ENCODE measurements at regions not wholly inside any gene's neighbourhood (a gene's known extent, or its start where the extent isn't known, plus 50 kb on each side); places are given as distances from the start of the nearest gene placed in this dataset.

GRCh38 chr4:20046931-20047677 lies 204.6 kb upstream of the SLIT2 start:
- Mint-ChIP-seq H3K36me3 (ENCODE audit: low read depth) (no peaks in the 10 kb centered on the region), H3K4me1 (no peaks in the 10 kb centered on the region), H3K27me3 (no peaks in the 10 kb centered on the region), H3K9me3 (peaks cover 19% of the 10 kb centered on the region), H3K4me3 (no peak overlapping the region), H3K27ac (no peak overlapping the region)
- ATAC-seq (no peak), DNase-seq (no peak)

DNA sequence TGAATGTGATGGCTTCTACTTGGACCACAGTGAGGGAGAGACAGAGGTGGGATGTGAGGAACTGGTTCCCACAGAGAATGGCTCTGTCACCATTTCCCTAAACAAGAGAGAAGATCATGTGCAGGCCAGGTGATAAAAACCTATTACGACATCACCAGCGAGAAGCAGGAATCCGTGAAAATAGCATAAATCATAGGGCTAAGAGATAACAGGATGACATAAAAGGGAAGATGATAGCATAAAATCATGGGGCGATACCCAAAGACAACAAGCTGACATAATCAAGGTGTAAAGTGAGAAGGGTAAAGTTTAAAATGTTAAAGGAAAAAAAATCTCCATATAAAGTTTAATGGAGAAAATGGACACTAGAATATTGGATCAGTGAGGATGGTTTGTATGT lies 205.5 kb upstream of the SLIT2 start:
- no peaks in the 10 kb centered on the region for H3K4me1 Mint-ChIP-seq
- H3K27ac Mint-ChIP-seq: no peak overlapping the region
- H3K4me3 Mint-ChIP-seq: no peak overlapping the region
- ATAC-seq (no peak), DNase-seq (no peak)
- peaks cover 19% of the 10 kb centered on the region for H3K9me3 Mint-ChIP-seq
- H3K36me3 Mint-ChIP-seq (ENCODE audit: low read depth): no peaks in the 10 kb centered on the region
- H3K27me3 Mint-ChIP-seq: no peaks in the 10 kb centered on the region

GRCh38 chr4:20044966-20045365 lies 206.7 kb upstream of the SLIT2 start:
- Mint-ChIP-seq H3K4me1 (no peaks in the 10 kb centered on the region), H3K9me3 (peaks cover 19% of the 10 kb centered on the region), H3K4me3 (no peak overlapping the region), H3K27me3 (no peaks in the 10 kb centered on the region), H3K27ac (no peak overlapping the region), H3K36me3 (ENCODE audit: low read depth) (no peaks in the 10 kb centered on the region)
- ATAC-seq (no peak), DNase-seq (no peak)

DNA sequence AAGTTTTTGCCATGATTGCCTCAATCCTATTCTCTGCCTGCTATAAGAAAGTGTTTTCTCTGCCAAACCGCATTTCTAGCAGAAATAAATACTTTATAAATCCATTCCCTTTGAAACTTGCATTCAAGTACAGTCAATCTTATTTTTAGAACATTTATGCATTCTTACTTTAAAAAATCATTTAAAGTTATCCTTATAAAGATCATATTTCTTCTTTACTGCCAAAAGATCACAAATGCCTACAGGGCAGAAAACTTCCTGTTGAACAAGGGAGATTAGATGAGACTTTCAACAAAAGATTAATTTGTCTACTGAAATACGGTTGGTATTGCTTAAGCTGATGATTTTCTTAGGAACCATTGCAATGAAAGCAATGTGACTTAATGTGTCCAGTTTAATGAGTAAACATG lies 207.2 kb upstream of the SLIT2 start:
- Mint-ChIP-seq H3K4me3 (no peak overlapping the region), H3K4me1 (no peaks in the 10 kb centered on the region), H3K27me3 (no peaks in the 10 kb centered on the region), H3K36me3 (ENCODE audit: low read depth) (no peaks in the 10 kb centered on the region), H3K9me3 (peaks cover 17% of the 10 kb centered on the region), H3K27ac (no peak overlapping the region)
- ATAC-seq (no peak), DNase-seq (no peak)

DNA sequence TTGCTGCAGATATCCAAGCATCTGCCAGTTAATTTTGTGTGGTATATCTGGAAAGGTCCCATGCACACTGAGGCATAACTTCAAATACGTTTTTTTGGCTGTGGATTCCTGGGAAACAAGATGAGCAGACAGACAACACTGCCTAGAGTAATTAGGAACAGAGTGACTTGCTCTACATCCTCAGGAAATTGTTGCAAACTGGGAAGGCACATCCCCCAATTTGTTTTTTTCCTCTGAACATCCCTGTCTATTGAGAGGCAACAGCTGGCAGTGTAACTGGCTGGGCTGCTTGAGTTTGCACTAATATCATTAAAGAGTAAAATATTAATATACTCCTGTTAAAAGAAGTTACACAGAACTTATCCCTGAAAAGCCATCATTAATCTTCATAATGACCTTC lies 207.7 kb upstream of the SLIT2 start:
- DNase-seq: no peak
- Mint-ChIP-seq H3K27me3 (no peaks in the 10 kb centered on the region), H3K9me3 (peaks cover 21% of the 10 kb centered on the region), H3K4me3 (no peak overlapping the region), H3K27ac (no peak overlapping the region), H3K36me3 (ENCODE audit: low read depth) (no peaks in the 10 kb centered on the region), H3K4me1 (no peaks in the 10 kb centered on the region)
- no peak for ATAC-seq

- Mint-ChIP-seq H3K27ac (no peak overlapping the region), H3K36me3 (ENCODE audit: low read depth) (no peaks in the 10 kb centered on the region), H3K4me3 (no peak overlapping the region), H3K27me3 (no peaks in the 10 kb centered on the region), H3K9me3 (peaks cover 22% of the 10 kb centered on the region), H3K4me1 (no peaks in the 10 kb centered on the region)
- no peak for DNase-seq
- no peak for ATAC-seq
Measured at GRCh38 chr4:20042769-20043168, 208.9 kb upstream of the SLIT2 start.

DNA sequence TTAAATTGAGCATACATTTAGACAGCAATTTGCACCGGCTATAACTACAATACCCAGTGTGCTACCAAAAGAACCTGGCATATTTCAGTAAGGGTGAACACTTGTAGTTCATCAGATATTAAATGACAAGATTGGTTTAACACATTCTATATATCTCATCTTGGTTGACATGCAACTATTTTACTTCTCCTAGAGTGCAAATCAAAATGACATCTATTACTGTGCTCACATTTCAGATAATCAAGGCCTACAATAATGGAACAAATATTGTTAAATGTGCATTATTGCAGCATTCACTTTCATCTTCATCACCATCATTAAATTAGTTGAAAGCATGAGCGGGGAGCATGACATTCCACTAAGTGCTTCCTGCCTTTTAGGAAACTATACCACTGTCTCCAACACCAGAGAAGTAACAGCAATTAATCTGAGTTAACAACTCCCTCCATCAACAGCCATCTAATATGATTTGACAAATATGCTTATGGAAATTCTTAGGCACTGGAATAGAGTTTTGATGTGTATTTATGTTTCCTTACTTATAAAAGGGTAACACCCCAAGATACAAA lies 209.8 kb upstream of the SLIT2 start:
- Mint-ChIP-seq H3K27ac (no peak overlapping the region), H3K27me3 (no peaks in the 10 kb centered on the region), H3K4me3 (no peak overlapping the region), H3K9me3 (peaks cover 19% of the 10 kb centered on the region), H3K36me3 (ENCODE audit: low read depth) (no peaks in the 10 kb centered on the region), H3K4me1 (no peaks in the 10 kb centered on the region)
- ATAC-seq: no peak
- DNase-seq: no peak

DNA sequence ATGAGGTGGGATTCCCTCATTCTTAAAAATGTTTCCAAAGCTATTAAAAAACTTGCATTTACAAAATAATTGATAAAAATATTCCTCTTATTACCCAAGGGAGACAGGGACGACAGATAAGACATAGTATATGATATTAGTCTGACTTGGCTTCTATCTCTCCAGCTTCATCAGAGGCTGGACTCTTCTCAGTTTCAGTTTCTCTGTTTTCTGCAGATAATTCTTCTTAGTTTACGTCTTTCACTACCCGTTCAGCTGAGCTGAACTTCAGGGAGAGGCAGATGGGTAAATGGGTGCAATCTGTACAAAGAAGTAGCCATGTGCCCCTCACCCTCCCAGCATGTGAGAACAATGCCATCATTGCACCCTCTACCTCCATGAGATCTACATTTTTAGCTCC lies 214.0 kb upstream of the SLIT2 start:
- ATAC-seq: no peak
- peaks cover 10% of the 10 kb centered on the region for H3K9me3 Mint-ChIP-seq
- H3K36me3 Mint-ChIP-seq (ENCODE audit: low read depth): no peaks in the 10 kb centered on the region
- no peaks in the 10 kb centered on the region for H3K4me1 Mint-ChIP-seq
- no peaks in the 10 kb centered on the region for H3K27me3 Mint-ChIP-seq
- H3K27ac Mint-ChIP-seq: no peak overlapping the region
- no peak overlapping the region for H3K4me3 Mint-ChIP-seq
- no peak for DNase-seq

DNA sequence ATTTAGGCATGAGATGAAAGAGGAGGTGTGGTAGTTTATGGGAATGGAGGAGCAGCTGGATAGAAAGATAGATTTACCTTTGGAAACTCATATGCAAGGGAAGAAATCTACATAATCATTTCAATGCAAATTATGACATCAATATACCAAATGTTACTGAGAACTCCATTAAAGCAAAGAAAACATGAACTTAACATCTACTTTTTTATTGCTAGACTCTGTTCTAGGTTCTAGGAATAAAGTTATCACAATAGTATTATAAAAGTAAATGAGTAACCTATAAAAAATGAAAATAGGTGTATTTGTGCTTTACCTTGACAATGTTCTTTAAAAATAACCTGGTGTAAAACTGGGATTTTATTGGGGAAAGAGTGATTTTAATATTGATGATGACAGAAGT lies 221.6 kb upstream of the SLIT2 start:
- Mint-ChIP-seq H3K27ac (no peak overlapping the region), H3K4me1 (no peaks in the 10 kb centered on the region), H3K4me3 (no peak overlapping the region), H3K9me3 (peaks cover 11% of the 10 kb centered on the region), H3K36me3 (ENCODE audit: low read depth) (no peaks in the 10 kb centered on the region), H3K27me3 (no peaks in the 10 kb centered on the region)
- no peak for ATAC-seq
- no peak for DNase-seq

DNA sequence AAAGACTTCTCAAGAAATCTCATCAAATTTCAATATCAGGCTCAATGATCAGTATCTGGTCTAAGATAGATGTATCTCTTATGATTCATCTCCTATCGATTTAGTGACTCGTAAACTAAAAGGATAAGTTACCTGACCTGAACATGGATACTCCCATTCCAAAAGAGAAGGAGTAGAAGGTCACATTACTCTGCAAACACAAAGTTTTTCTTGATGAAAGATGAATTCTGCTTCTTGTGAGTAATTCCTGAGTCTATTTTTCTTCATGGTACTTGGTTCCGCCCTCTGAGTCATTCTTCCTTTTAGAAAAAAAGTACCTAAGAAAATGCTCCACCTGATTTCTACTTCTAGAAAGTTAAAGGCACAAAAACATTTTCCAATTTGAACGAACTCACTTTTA lies 223.1 kb upstream of the SLIT2 start:
- Mint-ChIP-seq H3K4me3 (no peak overlapping the region), H3K4me1 (no peaks in the 10 kb centered on the region), H3K9me3 (peaks cover 15% of the 10 kb centered on the region), H3K27me3 (no peaks in the 10 kb centered on the region), H3K36me3 (ENCODE audit: low read depth) (no peaks in the 10 kb centered on the region), H3K27ac (no peak overlapping the region)
- ATAC-seq (no peak), DNase-seq (no peak)

- no peaks in the 10 kb centered on the region for H3K27me3 Mint-ChIP-seq
- H3K4me1 Mint-ChIP-seq: no peaks in the 10 kb centered on the region
- ATAC-seq (no peak), DNase-seq (no peak)
- no peak overlapping the region for H3K4me3 Mint-ChIP-seq
- no peaks in the 10 kb centered on the region for H3K36me3 Mint-ChIP-seq (ENCODE audit: low read depth)
- no peak overlapping the region for H3K27ac Mint-ChIP-seq
- peaks cover 8% of the 10 kb centered on the region for H3K9me3 Mint-ChIP-seq
Measured at GRCh38 chr4:20026456-20026855, 225.2 kb upstream of the SLIT2 start.

DNA sequence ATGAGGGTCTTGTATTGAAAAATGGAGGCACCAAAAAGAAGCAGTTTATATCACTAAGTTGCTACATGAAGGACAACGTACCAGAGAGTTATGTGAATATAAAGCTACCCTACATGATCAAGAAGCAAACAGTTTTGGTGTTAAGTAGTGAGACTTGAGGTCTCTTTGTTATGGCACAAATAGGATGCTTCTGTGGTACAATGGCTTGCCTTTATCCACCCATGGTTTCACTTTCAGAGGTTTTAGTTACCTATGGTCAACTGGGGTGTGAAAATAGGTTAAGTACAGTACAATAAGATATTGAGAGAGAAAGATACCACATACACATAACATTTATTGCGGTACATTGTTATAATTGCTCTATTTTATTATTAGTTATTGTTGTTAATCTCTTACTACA lies 229.2 kb upstream of the SLIT2 start:
- H3K27me3 Mint-ChIP-seq: no peaks in the 10 kb centered on the region
- ATAC-seq: no peak
- no peak for DNase-seq
- H3K4me1 Mint-ChIP-seq: no peaks in the 10 kb centered on the region
- H3K4me3 Mint-ChIP-seq: no peak overlapping the region
- H3K36me3 Mint-ChIP-seq (ENCODE audit: low read depth): no peaks in the 10 kb centered on the region
- no peak overlapping the region for H3K27ac Mint-ChIP-seq
- H3K9me3 Mint-ChIP-seq: peaks cover 4% of the 10 kb centered on the region

DNA sequence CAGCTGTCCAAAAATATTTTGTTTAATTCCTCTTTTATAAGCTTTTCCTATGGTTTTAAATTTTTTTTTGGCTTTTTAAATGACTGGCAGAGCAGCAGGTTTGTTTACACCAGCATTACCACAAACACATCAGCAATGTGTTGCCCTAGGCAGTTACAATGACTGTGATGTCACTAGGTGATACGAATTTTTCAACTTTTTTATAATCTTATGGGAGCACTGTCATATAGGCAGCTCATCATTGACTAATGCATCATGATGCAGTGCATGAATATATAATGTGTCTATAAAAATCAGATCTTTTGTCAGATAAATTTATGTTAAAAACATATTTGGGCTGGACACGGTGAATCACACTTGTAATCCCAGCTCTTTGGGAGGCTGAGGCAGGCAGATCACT lies 231.6 kb upstream of the SLIT2 start:
- Mint-ChIP-seq H3K4me3 (no peak overlapping the region), H3K36me3 (ENCODE audit: low read depth) (no peaks in the 10 kb centered on the region), H3K27ac (no peak overlapping the region), H3K27me3 (no peaks in the 10 kb centered on the region), H3K4me1 (no peaks in the 10 kb centered on the region), H3K9me3 (peaks cover 4% of the 10 kb centered on the region)
- ATAC-seq: no peak
- DNase-seq: no peak

GRCh38 chr4:20019310-20020015 lies 232.2 kb upstream of the SLIT2 start:
- DNase-seq (no peak), ATAC-seq (no peak)
- peaks cover 4% of the 10 kb centered on the region for H3K9me3 Mint-ChIP-seq
- H3K36me3 Mint-ChIP-seq (ENCODE audit: low read depth): no peaks in the 10 kb centered on the region
- H3K27me3 Mint-ChIP-seq: no peaks in the 10 kb centered on the region
- no peak overlapping the region for H3K27ac Mint-ChIP-seq
- no peaks in the 10 kb centered on the region for H3K4me1 Mint-ChIP-seq
- no peak overlapping the region for H3K4me3 Mint-ChIP-seq

DNA sequence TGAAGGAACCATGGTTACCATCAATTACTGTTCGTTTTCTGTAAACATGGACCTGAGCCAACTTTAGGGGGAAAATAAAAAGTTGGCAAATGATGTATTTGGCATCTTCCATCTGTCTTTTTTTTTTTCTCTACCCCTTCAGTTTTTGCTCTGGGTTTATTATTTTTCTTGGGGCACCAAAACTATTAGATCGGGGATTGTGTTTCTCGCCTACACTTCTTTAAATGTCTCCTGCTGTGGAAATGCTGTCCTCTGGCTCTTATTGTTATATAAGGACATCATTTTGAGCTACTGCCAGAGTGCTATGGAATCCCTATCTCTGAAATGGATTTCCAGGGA lies 234.0 kb upstream of the SLIT2 start:
- no peak for DNase-seq
- H3K27ac Mint-ChIP-seq: no peak overlapping the region
- no peaks in the 10 kb centered on the region for H3K27me3 Mint-ChIP-seq

More for the DNA sequence above, 234.0 kb upstream of the SLIT2 start:
- no peak for ATAC-seq
- Mint-ChIP-seq H3K9me3 (no peaks in the 10 kb centered on the region), H3K36me3 (ENCODE audit: low read depth) (no peaks in the 10 kb centered on the region), H3K4me1 (no peaks in the 10 kb centered on the region), H3K4me3 (no peak overlapping the region)

Data from activated naive CD8-positive, alpha-beta T cell treated with anti-CD3 and anti-CD28 coated beads, Interleukin-2, amount 50 U/mL, for 24 hours (primary cell).